A673 (cell line): ENCODE measurements at regions not wholly inside any gene's neighbourhood (a gene's known extent, or its start where the extent isn't known, plus 50 kb on each side); places are given as distances from the start of the nearest gene placed in this dataset.

ENCODE experiments used
- CTCF ChIP-seq: fragments of 300-800, 200-600 bp; sonication (generic); conservative IDR thresholded peaks from 2 replicates; pipeline ENCODE4 v1.5.1; 2017; ENCODE audit warnings: low read depth, mild to moderate bottlenecking, antibody characterized with exemption, low read length, moderate library complexity, mixed read lengths
- EZH2 ChIP-seq: fragments of 200-600 bp; sonication (generic); IDR thresholded peaks from 2 replicates; pipeline ENCODE4 v1.6.1; 2017; ENCODE audit warnings: borderline replicate concordance, low read depth, mild to moderate bottlenecking, mixed read lengths, antibody characterized with exemption, low read length; ENCODE audit not compliant: poor library complexity, severe bottlenecking

- no peak for TF ChIP-seq CTCF
- TF ChIP-seq EZH2: no peak
These were observed 463.2 kb upstream of the ADAMTS16 start for GRCh38 chr5:4676934-4677333.
